ENCODE measurements at regions not wholly inside any gene's neighbourhood (a gene's known extent, or its start where the extent isn't known, plus 50 kb on each side); places are given as distances from the start of the nearest gene placed in this dataset.

DNA sequence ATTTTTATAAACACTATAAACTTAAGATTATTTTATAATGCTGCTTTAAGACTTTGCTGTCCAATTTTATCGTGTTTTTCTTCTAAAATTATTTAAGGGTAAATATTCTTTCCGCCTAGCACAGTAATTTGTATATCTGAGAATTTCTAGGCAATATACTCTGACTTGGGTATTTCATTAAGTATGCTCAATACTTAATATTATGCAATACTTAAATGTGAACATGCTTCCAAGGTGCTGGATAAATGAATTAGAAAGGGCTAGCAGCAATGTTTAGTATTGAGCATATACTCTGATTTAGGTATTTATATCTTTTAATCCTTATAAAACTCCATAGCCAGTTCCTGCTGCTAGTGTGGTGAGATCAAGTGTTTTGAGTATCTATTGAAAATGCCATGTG, 60.3 kb upstream of the ANO3 start:
- DNase-seq, result no peak
- no peaks in the 10 kb centered on the region for H3K4me1 ChIP-seq
- TF ChIP-seq, protein P1, sequence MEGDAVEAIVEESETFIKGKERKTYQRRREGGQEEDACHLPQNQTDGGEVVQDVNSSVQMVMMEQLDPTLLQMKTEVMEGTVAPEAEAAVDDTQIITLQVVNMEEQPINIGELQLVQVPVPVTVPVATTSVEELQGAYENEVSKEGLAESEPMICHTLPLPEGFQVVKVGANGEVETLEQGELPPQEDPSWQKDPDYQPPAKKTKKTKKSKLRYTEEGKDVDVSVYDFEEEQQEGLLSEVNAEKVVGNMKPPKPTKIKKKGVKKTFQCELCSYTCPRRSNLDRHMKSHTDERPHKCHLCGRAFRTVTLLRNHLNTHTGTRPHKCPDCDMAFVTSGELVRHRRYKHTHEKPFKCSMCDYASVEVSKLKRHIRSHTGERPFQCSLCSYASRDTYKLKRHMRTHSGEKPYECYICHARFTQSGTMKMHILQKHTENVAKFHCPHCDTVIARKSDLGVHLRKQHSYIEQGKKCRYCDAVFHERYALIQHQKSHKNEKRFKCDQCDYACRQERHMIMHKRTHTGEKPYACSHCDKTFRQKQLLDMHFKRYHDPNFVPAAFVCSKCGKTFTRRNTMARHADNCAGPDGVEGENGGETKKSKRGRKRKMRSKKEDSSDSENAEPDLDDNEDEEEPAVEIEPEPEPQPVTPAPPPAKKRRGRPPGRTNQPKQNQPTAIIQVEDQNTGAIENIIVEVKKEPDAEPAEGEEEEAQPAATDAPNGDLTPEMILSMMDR (IDR thresholded peaks at IDR 0.05), result no peak
- TF ChIP-seq POLR2A (IDR thresholded peaks at IDR 0.05), result no peak
- H3K27me3 ChIP-seq, result no peaks in the 10 kb centered on the region
- 70 to 81% methylated on average over 2 of the region's 2 CpGs for WGBS, 2 donors
- no peak overlapping the region for H3K4me3 ChIP-seq
- H3K27ac ChIP-seq, result no peak overlapping the region
- intact Hi-C loops (cut with DNase I; ENCODE audit: low total_unique reads), result no loop called here
- no peaks in the 10 kb centered on the region for H3K9me3 ChIP-seq
- no peaks in the 10 kb centered on the region for H3K36me3 ChIP-seq (ENCODE audit: low read depth, missing control alignments)

DNA sequence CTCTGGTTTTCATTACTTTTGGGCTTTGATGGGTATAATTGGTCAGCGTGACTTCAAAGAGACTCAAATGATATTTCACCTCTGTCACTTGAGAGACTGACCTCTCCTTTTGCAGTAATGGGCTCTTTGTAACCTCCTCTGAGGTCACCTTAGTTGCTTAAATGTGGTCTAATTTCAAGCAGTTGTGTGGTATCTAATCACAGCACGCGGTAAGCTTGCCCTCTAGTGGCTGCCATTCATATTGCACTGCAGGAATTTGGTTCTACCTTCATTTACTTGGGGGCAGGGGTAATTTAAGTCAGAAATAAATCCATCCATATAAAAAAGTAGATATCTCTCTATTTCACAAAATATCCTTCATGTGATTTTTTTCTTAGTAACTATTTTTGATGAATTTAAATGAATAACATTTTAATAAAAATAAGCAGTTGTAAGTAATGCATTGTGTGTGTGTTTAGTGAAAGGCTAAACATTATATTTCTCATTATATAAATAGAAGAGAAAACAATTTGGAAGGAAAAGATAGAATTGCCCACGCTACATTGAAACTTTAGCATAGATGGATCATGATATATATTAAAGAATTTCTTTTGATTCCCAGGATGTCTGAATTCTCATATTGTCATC, 55.0 kb upstream of the ANO3 start:
- 13 to 14% methylated on average over 4 of the region's 4 CpGs for WGBS, 2 donors
- intact Hi-C loops (cut with DNase I; ENCODE audit: low total_unique reads), result no loop called here
- Histone ChIP-seq H3K4me1 (no peaks in the 10 kb centered on the region), H3K9me3 (no peaks in the 10 kb centered on the region), H3K27me3 (no peaks in the 10 kb centered on the region), H3K36me3 (ENCODE audit: low read depth, missing control alignments) (no peaks in the 10 kb centered on the region), H3K4me3 (no peak overlapping the region), H3K27ac (no peak overlapping the region)
- DNase-seq, result peak; percentile 66
- TF ChIP-seq POLR2A (IDR thresholded peaks at IDR 0.05), result no peak
- TF ChIP-seq, protein P1 (IDR thresholded peaks at IDR 0.05), result peak; percentile 64 to 92 (median 91)

DNA sequence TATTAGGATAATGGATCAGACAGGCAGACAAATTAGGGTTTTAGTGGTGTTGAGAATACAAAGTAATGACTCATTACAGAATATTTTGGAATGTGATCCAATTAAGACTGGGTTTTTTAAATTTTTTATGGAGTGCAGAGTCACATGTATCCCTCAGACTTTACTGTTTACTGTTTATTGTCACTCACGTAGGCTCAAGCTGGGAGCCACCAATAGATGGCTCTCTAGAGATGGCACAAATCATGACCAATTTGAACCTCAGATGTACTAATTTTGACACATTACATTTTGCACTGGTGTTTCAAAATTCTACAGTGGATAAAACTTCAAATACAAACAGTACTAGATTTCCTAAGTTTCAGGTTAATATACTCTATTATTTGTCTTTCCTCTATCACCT, 53.6 kb upstream of the ANO3 start:
- H3K27ac ChIP-seq, result no peak overlapping the region
- no peaks in the 10 kb centered on the region for H3K36me3 ChIP-seq (ENCODE audit: low read depth, missing control alignments)
- no peak for TF ChIP-seq POLR2A (IDR thresholded peaks at IDR 0.05)
- TF ChIP-seq, protein P1 (IDR thresholded peaks at IDR 0.05), result no peak
- intact Hi-C loops (cut with DNase I; ENCODE audit: low total_unique reads), result no loop called here
- H3K9me3 ChIP-seq, result no peaks in the 10 kb centered on the region
- DNase-seq, result no peak
- 22 to 35% methylated on average over 1 of the region's 1 CpG for WGBS, 2 donors
- H3K4me3 ChIP-seq, result no peak overlapping the region
- H3K4me1 ChIP-seq, result no peaks in the 10 kb centered on the region
- H3K27me3 ChIP-seq, result no peaks in the 10 kb centered on the region
